DOHH2 (cell line): ENCODE measurements at regions not wholly inside any gene's neighbourhood (a gene's known extent, or its start where the extent isn't known, plus 50 kb on each side); places are given as distances from the start of the nearest gene placed in this dataset.

Experiments used
- EZH2phosphoT487 ChIP-seq: fragments of 200-600 bp; sonication (generic); IDR thresholded peaks from 2 replicates; pipeline ENCODE4 v1.6.1; 2017; ENCODE audit warnings: borderline replicate concordance, mild to moderate bottlenecking, antibody characterized with exemption, low read length, moderate library complexity, mixed read lengths
- TF ChIP-seq, protein P1 (sequence below): fragments of 200-600 bp; sonication (generic); IDR thresholded peaks from one replicate; pipeline ENCODE4 v1.5.1; 2014; ENCODE audit warnings: antibody characterized with exemption, mild to moderate bottlenecking, low read depth, low read length; ENCODE audit not compliant: poor library complexity, severe bottlenecking

- TF ChIP-seq, protein P1, sequence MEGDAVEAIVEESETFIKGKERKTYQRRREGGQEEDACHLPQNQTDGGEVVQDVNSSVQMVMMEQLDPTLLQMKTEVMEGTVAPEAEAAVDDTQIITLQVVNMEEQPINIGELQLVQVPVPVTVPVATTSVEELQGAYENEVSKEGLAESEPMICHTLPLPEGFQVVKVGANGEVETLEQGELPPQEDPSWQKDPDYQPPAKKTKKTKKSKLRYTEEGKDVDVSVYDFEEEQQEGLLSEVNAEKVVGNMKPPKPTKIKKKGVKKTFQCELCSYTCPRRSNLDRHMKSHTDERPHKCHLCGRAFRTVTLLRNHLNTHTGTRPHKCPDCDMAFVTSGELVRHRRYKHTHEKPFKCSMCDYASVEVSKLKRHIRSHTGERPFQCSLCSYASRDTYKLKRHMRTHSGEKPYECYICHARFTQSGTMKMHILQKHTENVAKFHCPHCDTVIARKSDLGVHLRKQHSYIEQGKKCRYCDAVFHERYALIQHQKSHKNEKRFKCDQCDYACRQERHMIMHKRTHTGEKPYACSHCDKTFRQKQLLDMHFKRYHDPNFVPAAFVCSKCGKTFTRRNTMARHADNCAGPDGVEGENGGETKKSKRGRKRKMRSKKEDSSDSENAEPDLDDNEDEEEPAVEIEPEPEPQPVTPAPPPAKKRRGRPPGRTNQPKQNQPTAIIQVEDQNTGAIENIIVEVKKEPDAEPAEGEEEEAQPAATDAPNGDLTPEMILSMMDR = no peak
- no peak for TF ChIP-seq EZH2phosphoT487
These were observed 307.5 kb upstream of the ZC3H12C start for GRCh38 chr11:109785714-109786113.
